ENCODE measurements at regions not wholly inside any gene's neighbourhood (a gene's known extent, or its start where the extent isn't known, plus 50 kb on each side); places are given as distances from the start of the nearest gene placed in this dataset.
"Not testable (repeated sequence)": the region's sequence is repeated elsewhere in the genome, so short reads cannot be mapped to it uniquely, and the experiment has no call there.

DNA sequence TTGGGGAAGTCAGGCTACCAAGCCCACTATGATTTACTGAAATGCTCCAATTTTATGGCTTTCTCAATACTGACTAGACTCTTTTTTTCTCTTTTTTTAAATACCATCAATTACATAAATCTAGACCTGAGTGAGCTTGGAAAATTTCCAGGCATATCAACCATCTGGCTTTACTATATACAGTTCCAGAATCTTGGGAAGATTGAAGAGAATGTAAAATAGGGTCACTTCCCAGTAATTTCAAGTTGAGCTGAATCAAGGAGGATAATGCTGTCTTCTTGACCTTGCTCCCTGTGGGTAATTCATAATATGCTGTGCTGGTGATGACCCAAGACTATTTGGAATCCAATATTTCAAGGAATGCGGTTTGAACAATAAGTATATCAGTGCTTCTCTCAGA is 108.1 kb downstream of the MAP3K21 start:
- DNase-seq (ENCODE audit: low spot score) = no peak

DNA sequence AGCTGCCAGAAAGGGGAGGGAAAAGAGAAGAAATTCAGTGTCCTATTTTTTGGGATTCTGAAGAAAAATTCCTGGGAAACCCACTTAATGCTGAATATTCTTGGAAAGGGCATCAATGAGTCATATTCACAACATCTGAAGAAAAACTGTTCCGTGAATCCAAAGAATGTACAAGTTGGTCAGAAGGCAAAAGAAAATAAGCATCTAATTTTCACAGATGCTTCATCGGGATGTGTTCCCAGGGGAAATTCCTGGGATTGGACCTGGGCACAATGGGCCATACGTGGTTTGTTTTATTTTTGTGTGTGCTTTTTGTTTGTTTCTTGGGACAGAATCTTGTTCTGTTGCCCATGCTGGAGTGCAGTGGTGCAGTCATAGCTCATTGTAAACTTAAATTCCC is 112.2 kb downstream of the MAP3K21 start:
- no peak for DNase-seq (ENCODE audit: low spot score)

DNA sequence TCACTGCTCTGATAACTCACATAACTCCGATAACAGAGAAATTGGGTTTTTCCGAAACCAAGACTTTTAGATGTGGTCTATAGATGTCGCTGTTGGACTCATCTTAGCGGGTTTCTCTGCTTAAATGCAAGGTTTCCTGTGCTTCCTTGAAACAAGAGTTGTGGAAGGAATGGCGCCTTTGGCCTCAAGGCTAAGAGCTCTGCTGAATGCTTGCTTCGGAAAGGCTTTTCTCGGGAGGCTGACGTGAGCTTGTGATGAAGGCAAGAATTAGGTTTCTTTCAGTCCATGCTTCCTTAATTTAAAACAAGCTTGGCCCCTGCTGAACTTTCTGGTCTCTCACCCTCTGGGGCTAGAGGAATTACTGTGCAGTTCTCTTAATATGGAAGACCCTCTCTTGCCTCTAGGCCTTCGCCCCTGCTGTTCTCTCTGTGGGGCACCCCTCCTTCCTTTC is 113.5 kb downstream of the MAP3K21 start:
- DNase-seq (ENCODE audit: low spot score) = peak; percentile 68

DNA sequence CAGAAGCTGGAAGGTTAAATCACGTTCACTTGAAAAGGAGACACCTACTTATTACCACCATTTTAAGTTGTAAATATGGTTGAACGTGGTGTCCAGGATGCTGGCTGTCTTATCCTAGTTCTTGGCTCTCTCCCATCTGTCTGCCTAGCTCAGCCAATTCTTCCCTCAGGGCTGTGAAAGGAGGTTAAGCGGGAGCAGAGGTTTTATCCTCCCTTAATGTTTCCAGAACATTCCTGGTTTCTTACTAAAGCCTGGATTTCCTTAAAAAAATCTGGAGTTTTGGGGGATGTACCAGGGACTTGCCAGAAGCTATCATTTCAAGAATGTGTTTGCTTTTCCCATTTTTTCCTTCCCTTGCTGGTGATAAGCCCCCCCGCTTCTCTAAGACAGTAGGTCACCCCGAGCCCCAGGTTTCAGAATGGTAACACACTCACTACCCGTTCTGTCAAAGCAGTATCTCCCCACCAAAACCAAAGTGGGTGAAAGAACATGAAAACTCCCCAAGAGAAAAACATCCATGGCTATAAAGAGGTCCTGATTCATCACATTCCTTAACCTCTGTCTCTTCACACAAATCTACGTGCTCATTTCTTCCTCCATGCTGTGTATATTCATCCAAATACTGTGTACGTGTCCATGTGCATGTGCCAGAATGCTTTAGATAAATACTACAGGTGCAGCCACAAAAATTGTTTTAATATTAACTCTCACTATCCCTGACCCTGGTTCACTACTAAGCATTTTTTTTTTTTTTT is 114.7 kb downstream of the MAP3K21 start:
- DNase-seq (ENCODE audit: low spot score) = no peak

DNA sequence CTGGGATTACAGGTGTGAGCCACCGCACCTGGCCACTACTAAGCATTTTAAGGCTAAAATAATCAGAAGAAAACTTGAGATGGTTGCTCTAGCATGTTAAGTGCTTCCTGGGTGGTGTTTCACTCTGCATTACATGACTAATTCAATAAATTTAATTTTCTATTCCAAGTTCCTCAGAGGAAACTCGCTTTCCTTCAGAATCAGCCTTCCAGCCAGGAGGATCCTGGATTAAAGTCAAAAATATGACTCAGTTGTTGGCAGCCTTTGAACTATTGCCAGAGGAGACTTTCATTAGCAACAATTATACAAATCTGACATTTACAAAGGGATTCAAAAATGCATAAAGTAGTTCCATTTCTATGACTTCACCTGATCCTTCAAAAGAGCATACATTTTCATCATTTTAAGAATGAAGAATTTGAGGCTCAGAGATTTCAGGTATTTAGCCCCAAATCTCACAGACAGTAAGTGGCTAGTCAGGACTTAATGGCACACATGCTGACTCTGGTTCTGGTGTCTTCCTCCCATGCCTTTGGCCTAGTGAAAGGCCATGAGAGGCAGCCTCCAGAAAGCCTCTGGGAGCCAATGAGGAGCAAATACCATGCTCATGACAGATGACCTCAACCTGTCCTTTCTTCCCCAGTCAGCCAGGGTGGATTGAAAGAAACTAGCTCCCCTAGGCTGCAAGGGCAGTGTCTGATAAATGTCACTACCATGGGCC is 115.7 kb downstream of the MAP3K21 start:
- no peak for DNase-seq (ENCODE audit: low spot score)

DNA sequence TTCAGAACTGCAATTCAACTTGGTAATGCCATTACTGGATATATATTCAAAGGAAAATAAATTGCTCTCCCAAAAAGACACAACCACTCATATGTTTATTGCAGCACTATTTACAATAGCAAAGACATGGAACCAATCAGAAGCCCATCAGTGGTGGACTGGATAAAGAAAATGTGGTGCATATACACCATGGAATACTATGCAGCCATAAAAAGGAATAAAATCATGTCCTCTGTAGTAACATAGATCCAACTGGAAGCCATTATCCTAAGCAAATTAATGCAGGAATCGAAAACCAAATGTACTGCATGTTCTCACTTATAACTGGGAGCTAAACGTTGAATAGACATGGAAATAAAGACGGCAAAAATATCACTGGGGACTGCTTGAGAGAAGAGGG is 117.0 kb downstream of the MAP3K21 start:
- DNase-seq (ENCODE audit: low spot score) = no peak

DNA sequence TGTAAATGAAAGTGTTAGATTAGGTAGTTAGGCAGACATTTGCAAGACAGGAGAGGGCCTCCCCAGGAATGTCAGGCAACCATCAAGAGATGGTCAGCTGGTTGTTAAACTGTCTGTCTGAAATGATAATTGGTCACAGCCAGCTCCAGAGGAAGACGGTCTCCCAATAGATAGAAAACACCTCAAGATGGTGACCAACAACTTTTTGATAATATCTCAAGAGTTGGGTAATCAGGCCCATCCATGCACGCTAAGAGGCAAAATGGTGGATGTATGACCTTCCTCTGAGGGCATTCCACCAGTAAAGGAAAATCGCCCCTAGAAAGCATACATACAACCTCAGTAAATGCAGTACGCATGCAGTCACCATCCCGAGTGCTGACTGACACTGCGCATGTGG is 118.2 kb downstream of the MAP3K21 start:
- no peak for DNase-seq (ENCODE audit: low spot score)

DNA sequence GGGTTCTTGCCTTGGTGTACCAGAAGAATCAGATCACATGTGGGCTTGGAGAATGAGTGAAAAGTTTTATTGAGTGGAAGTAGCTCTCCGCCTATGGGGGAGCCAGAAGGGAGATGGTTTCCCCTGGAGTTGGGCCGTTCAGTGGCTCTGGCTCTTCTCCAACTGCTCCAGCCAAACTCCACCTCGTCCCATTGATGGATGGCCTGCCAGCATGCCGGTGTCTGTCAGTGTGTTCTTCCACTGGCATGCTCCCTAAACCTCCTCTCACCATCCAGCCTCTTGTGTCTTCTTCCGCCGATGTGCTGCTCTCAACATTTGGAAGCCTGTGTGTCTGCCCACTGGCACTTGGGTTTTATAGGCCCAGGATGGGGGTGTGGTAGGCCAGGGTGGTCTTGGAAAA is 119.4 kb downstream of the MAP3K21 start:
- no peak for DNase-seq (ENCODE audit: low spot score)

DNA sequence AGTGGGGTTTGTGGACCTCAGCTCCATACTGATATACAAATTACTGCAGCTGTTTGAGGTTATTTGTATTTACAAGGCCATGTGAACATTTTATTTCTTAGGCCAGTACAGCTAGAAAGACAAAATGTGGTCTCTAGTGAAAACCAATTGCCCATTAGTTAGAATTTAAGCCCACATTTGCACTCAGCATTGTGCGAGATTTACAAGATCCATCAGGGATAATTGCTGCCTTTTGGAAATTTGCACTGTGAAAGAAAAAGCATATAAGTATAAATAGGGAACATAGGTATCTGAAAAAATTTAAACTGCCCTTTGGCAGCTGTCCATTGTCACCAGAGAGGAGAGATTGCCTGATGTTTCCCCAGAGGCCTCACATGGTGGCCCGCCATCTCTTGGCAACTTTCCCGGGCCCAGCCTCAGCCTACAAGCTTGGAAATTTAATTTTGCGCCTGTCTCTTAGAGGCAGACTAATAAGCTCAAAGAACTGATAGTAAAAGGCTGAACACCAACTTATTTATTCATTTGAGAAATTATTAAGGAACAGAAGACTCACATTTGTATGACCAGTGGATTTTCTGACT is 120.7 kb downstream of the MAP3K21 start:
- no peak for DNase-seq (ENCODE audit: low spot score)

DNA sequence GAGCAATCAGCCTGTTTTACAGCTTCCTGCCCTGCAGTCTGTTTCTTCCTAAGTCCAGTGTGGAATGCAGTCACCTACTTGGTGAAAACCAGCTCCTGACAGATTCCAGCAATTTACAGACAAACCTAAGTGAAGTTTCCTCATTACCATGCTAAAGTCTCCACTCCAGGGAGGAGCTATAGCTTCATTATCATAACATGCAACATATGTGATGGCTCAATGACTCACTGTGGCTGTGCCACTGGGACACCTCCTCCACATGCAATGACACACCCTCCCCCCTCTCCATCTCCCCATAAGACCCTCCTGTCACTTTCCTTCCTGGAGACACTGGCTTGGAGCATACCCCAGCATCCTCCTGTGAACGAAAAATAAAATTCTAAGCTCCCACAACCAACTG is 125.2 kb downstream of the MAP3K21 start:
- DNase-seq (ENCODE audit: low spot score) = no peak

DNA sequence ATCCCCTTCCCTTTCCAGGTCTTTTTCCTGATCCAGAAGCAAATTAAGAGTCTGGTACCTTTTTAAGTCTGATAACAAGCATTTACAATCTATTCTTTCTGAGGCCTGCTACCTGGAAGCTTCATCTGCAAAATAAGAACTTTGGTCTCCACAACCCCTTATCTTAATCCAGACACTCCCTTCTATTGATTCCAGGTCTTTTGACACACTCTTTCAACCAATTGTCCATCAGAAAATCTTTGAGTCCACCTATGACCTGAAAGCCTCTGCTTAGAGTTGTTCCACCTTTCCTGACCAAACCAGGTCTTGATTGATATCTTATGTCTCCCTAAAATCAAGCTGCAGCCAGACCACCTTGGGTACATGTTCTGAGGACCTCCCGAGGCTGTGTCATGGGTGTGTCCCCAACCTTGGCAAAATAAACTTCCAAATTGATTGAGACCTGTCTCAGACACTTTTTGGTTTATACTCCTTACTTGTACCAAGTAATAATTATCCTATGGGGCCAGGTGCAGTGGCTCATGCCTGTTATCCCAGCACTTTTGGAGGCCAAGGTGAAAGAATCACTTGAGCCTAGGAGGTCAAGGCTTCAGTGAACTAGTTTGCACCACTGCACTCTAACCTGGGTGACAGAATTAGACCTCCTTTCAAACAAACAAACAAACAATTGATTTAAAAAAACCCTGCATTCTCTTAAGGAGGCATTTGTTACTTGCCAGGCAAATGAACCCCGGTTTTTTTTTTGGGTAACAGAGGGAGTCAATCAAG is 126.1 kb downstream of the MAP3K21 start:
- DNase-seq (ENCODE audit: low spot score) = no peak

DNA sequence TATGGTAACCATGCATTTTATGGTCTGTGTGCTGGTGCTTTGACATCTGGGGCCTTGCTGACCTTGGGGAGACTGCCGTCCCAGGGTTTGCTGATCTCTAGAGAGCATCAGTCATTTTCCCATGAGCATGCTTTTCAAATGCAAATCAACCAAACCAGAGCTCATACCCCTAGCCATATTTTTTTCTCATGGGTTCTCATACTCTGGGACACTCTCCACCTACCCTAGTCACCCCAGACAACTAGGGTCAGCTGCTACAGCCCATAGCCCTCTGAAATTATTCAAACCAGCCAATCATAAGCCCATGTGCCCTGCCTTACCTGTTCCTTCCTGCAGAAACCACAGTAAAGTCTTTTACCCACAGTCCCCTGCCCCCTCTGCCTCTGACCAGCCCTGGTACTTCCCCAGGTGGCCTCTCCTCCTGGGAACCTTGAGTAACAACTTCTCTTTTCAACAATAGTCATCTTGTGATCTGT is 132.0 kb downstream of the MAP3K21 start:
- no peak for DNase-seq (ENCODE audit: low spot score)

DNA sequence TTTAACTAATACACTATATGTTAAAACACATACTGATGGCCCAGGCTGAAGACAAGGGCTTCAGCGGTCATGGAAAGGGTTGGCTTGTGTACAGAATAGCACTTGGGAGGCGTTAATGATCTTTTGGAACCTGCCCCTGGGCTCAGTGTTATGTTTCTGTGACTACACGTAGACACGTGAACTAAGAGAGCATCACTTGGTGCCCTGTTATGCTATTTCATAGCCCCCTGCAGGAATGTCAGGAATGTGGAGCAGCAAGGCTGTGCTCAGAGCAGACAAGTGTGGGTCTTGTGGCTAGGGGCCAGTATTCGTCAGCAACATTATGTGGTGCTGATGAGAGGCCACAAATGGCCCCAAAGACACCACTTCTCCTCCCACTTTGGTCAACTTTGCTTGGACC is 132.4 kb downstream of the MAP3K21 start:
- DNase-seq (ENCODE audit: low spot score) = no peak

DNA sequence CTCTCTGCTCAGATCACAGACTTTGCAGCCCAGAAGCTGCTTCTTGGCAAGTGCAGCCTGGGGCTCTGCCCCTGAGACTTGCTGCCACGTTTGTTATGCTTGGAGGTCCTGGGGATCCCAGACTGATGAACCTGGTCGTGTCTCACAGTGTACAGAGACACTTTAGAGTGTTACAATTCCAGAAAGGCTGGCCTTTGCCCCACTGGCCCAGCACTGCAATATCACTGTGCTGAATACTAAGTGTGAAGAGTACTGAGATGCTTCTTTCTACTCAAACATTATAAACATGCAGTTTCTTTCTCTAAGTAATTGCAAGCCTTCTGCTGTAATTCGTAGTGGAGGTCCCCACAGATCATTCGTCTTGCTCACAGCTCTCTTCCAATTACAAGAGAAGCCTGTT is 133.2 kb downstream of the MAP3K21 start:
- DNase-seq (ENCODE audit: low spot score) = no peak

DNA sequence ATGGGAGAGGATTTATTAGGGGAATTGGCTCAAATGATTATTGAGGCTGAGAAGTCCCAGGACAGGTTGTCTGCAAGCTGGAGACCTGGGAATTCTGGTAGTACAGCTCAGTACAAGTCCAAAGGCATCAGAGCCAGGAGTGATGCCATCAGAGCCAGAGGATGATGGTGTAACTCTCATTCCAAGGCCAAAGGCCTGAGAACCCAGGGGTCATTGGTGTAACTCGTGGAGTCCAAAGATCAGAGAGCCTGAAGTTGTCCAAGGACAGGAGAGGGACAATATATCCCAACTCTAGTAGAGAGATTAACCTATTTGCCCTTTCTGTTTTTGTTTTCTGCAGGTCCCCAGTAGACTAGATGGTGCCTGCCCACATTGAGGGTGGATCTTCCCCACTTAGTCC is 134.3 kb downstream of the MAP3K21 start:
- no peak for DNase-seq (ENCODE audit: low spot score)

DNA sequence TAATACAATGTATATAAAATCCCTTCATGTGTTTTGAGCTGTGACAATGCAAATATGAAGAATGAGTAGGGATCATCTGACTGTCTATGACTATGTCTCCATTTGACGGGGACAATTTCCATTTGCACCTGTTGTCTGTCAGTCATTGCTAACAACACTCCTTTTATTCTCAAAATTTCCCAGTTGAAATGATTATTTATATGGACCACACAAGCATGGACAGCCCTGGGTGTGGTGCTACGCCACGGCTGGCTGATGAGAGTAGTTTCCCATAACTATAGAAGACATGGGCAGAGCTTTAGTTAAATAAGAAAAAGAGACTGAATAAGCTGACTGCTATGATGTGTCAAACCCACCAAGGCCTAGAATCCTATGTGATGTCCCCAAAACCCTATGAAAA is 135.8 kb downstream of the MAP3K21 start:
- no peak for DNase-seq (ENCODE audit: low spot score)

DNA sequence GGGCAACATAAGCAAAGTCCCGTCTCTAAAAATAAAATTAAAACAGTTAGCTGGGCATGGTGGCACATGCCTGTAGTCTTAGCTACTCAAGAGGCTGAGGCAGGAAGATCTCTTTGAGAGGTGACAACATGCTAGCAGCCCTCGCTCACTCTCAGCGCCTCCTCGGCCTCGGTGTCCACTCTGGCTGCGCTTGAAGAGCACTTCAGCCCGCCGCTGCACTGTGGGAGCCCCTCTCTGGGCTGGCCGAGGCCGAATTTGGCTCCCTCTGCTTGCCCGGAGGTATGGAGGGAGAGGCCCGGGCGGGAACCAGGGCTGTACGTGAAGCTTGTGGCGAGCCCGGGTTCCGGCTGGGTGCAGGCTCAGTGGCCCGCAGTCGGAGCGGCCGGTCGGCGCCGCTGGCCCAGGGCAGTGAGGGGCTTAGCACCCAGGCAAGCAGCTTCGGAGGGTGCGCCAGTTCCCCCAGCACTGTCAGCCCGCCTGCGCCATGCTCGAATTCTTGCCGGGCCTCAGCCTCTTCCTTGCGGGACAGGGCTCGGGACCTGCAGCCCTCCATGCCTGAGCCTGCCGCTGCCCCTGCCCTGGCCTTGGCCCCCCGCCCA is 138.3 kb downstream of the MAP3K21 start:
- DNase-seq (ENCODE audit: low spot score) = no peak

DNA sequence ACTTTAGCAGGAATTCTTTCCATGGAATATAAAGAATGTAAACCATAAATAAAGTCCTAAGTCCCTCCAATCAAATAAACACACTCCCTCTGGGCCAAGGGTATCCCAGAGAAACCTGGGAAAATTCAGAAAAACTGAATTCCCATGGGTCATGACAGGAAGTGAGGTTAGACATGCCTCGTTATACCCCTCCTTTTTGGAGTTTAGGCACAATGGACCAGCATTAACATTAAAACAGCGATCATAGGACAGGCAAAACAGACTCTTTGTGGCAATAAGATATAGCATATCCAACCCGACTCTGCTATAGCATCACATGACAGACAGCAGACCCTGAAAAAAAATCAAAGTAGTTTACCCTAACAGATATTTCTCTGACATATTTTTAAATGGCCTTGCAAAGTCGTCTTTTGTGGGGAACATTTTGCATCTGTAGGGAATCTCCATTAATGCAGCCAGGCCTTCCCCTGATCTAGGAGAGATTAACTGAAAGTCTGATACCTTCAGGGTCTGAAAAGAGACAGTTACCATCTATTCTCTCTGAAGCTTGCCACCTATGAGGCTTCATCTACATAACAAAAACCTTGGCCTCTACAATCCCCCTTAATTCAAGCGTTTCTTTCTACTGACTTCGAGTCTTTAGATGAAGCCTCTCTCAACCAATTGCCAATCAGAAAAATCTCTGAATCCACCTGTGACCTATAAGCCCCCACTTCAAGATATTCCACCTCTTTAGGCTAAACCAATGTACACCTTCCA is 143.0 kb upstream of the KCNK1 start:
- no peak for DNase-seq (ENCODE audit: low spot score)

DNA sequence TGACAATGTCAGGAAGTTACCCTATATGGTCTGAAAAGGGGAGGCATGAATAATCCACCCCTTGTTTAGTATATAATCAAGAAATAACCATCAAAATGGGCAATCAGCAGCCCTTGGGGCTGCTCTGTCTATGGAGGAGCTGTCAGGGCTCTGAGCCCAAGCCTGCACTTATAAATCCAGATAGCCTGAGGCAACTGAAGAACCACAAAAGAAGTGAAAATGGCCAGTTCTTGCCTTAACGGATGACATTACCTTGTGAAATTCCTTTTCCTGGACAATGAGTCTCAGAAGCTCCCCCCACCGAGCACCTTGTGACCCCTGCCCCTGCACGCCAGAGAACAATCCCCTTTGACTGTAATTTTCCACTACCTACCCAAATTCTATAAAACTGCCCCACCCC is 142.1 kb upstream of the KCNK1 start:
- DNase-seq (ENCODE audit: low spot score) = not testable (repeated sequence)

DNA sequence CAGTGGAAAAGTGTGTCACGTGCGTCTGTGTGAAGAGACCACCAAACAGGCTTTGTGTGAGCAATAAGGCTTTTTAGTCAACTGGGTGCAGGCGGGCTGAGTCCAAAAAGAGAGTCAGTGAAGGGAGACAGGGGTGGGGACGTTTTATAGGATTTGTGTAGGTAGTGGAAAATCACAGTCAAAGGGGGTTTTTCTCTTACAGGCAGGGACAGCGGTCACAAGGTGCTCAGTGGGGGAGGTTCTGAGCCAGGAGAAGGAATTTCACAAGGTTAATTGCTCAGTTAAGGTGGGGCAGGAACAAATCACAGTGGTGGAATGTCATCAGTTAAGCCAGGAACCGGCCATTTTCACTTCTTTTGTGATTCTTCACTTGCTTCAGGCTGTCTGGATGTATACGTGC is 141.1 kb upstream of the KCNK1 start:
- not testable (repeated sequence) for DNase-seq (ENCODE audit: low spot score)

DNA sequence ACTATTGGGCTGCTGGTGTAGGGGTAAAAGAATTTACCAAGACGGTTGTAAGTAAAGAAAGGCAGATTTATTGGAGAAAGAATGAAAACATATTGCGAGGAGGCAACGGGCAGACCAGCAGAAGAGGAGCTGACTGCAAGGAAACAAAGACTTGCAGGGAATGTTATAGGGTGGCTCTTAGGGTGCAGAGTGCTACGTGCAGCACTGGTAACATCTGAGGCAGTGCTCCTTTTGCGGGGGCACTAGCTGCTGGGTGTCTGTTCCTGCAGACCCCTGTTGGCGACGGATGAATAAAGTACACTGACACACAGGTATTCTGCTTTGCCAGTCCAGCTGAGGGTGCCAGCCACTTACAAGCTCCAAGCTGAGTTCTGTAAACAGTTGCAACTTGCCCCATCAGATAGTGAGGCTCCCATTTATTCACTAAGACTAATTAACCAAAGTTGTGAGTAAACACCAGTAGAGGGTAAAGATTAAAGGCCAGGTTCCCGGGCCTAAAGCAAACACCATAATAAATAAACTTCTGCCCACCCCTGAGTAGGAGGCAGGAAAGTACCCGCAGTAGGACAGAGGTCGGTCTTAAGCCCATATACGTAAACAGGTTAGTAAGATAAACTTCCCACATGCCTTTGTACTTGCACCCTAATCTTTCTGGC is 140.2 kb upstream of the KCNK1 start:
- no peak for DNase-seq (ENCODE audit: low spot score)
